ENCODE measurements at regions not wholly inside any gene's neighbourhood (a gene's known extent, or its start where the extent isn't known, plus 50 kb on each side); places are given as distances from the start of the nearest gene placed in this dataset.

Small RNA genes in the stretch of these regions (small RNA-seq; reads per million reads assigned to genes)
- gene MIR1269A (0 reads per million in 3 donors), gene RNU2-40P (0 to 0.06 (median 0) reads per million in 3 donors), gene RNU6-699P (0 reads per million in 3 donors)
